Gastroesophageal sphincter (tissue), 3 donors: ENCODE measurements at regions not wholly inside any gene's neighbourhood (a gene's known extent, or its start where the extent isn't known, plus 50 kb on each side); places are given as distances from the start of the nearest gene placed in this dataset.

Experiments used
- POLR2AphosphoS5 ChIP-seq: sonication (generic); formaldehyde crosslinking; IDR thresholded peaks from one replicate; pipeline ENCODE4 v1.6.1; 2017; ENCODE audit warnings: antibody characterized with exemption
- TF ChIP-seq, protein P1 (sequence below), 4 experiments: fragments of 200-600 bp in 2 of 4; fragments of 450-650 bp in 2 of 4; sonication (generic) in 1 of 4; IDR thresholded peaks; one replicate each; pipeline ENCODE4 v1.5.1; 2017 to 2019; ENCODE audit warnings: antibody characterized with exemption in 4 of 4, mild to moderate bottlenecking in 2 of 4, moderate library complexity in 2 of 4

DNA sequence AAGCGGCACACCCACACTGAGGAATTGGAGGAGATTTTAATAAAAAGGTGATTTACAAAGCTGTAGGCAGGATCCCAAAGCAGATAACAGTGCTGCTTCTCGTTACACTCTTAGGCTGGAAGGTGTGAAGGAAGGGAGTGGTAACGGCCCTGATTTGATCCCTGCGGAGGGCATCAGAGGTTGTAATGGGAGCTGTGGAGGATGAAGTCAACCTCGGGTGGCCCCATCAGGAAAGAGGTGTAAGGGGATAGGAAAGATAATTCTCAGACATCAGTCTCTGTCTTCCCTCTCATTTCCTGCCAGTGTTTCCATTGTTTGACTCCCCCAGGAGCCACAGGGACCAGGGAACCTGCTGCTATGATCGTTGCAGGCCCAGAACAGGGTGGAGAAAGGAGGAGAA is 245.7 kb upstream of the NOX3 start:
- TF ChIP-seq, protein P1, sequence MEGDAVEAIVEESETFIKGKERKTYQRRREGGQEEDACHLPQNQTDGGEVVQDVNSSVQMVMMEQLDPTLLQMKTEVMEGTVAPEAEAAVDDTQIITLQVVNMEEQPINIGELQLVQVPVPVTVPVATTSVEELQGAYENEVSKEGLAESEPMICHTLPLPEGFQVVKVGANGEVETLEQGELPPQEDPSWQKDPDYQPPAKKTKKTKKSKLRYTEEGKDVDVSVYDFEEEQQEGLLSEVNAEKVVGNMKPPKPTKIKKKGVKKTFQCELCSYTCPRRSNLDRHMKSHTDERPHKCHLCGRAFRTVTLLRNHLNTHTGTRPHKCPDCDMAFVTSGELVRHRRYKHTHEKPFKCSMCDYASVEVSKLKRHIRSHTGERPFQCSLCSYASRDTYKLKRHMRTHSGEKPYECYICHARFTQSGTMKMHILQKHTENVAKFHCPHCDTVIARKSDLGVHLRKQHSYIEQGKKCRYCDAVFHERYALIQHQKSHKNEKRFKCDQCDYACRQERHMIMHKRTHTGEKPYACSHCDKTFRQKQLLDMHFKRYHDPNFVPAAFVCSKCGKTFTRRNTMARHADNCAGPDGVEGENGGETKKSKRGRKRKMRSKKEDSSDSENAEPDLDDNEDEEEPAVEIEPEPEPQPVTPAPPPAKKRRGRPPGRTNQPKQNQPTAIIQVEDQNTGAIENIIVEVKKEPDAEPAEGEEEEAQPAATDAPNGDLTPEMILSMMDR (IDR thresholded peaks at IDR 0.05), result no peak
- no peak for TF ChIP-seq POLR2AphosphoS5
